HG02973 (cell line): ENCODE measurements at regions not wholly inside any gene's neighbourhood (a gene's known extent, or its start where the extent isn't known, plus 50 kb on each side); places are given as distances from the start of the nearest gene placed in this dataset.
"Not testable (repeated sequence)": the region's sequence is repeated elsewhere in the genome, so short reads cannot be mapped to it uniquely, and the experiment has no call there.

ENCODE experiments used
- ATAC-seq: cut with Tn5 transposase; IDR thresholded peaks from one replicate; pipeline ENCODE4 v1.9.1; 2021; ENCODE audit warnings: moderate library complexity; ENCODE audit not compliant: unreplicated experiment

GRCh38 chr2:155913356-155913755, 419.2 kb downstream of the NR4A2 start:
- no peak for ATAC-seq

DNA sequence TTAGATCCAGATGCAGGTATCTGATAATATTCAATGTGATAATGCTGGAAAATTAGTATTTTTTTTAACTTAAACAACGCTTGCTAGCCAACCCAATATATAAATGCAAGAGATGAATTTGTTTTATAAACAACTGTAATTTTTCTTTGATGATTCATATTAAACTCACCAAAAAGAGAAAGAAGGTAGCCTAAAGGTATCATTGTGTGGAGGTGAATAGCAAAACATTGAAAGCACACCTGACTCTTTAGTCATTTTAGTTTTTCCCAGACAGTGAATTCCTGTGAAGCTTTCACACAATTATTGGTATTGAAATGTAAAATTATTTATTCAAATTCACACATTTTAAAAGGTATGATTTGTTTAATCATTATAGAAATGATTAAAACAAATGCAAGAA, 424.0 kb downstream of the NR4A2 start:
- no peak for ATAC-seq

DNA sequence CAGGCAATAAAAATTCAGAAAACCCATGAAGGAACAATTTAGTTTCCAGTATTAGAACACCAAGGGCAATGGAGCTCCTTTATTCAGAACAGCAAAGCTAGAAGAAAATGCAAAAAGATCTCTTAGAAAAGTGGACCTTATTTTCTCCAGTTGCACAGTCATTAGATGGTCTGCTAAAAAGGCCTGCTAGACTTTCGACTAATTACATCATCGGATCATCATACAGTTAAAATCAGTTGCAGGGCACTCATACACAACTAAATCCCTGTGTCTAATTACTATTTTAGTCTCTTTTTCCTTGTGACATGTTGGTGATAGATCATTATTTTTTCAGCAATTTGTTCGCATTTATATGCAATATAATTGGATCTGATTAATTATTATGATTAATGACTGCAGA, 425.3 kb downstream of the NR4A2 start:
- no peak for ATAC-seq

DNA sequence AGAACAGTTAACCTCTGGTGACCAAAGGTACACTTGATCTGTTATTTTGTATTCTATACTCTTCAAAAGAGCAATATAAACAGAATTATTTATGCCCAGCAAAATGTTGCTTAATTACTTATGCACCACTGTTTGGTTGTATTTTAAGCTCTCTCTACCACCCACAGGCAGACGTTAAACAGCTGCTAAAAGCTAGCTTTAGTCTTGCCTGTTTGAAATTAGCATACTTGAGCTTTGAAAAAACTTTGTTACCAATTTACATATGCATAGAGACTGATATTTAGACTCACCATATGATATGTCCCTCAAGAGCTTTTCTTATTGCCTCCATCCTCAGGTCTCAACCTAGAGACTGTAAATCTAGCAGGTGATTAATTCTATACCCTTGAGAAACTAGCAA, 426.9 kb downstream of the NR4A2 start:
- no peak for ATAC-seq

GRCh38 chr2:155904720-155905119, 427.8 kb downstream of the NR4A2 start:
- no peak for ATAC-seq

DNA sequence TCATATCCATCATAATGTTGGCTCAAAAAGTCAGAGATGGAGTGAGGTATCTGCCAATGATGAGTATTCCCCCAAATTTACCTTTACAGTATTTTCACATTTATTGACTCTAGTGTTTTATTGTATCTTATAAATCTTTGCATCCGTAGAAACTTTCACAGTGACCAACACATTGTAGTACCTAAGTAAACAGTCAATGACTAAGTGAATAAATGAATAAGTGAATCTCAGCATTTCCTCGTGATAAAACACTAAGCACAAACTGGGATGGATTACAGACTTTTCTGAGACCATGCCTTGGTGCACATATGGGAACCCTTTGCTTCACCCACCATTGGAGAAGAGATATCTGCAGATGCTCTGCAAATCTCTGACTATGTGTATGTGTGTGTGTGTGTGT, 429.9 kb downstream of the NR4A2 start:
- ATAC-seq: no peak

- no peak for ATAC-seq
Observed at GRCh38 chr2:155895016-155895415, 437.5 kb downstream of the NR4A2 start.

DNA sequence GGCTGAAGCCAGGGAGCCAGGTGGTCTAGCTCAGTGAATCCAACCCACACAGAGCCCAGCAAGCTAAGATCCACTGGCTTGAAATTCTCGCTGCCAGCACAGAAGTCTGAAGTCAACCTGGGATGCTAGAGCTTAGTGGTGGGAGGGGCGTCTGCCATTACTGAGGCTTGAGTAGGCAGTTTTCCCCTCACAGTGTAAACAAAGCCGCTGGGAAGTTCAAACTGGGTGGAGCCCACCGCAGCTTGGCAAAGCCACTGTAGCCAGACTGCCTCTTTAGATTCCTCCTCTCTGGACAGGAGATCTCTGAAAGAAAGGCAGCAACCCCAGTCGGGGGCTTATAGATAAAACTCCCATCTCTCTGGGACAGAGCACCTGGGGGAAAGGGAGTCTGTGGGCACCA, 452.1 kb downstream of the NR4A2 start:
- not testable (repeated sequence) for ATAC-seq

GRCh38 chr2:155879900-155880299, 452.6 kb downstream of the NR4A2 start:
- not testable (repeated sequence) for ATAC-seq

GRCh38 chr2:155872396-155872795, 460.1 kb downstream of the NR4A2 start:
- no peak for ATAC-seq

DNA sequence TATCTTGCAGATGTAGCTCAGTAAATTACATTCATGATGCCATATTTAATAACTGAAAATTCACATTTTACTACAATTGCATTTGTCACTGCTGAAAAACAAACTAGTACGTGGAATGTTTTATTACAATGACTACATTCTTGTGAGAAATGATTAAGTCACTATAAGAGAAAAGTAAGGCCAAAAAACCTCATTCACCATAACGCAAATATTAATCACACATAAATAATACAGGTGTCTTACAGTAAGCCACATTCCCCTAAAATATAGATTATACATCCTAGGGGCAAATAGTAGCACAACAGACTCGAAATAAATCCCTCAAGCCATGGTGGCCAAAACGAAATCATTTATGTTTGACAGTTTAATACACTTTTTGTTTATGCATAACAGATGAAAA, 460.6 kb downstream of the NR4A2 start:
- ATAC-seq: no peak

DNA sequence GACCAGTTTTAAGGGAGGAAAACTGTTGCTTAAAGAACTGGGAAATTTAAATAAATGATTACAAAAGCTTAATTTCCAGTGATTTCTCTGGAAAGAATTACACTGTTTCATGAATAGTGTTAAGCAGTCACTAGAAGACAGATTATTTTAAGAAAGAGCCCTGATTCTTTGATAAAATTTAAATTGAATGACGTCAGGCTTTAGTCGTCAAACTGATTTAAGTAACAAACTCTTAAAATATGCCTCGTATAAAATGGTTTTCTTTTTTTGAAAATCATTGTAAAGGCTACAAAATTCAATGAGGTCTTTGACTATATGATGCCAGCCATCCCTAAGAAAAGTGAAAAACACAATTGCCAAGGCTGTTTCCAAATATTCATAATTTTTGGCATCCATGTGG, 465.0 kb downstream of the NR4A2 start:
- ATAC-seq: no peak

- ATAC-seq: no peak
Observed at GRCh38 chr2:155866477-155866876, 466.0 kb downstream of the NR4A2 start.

DNA sequence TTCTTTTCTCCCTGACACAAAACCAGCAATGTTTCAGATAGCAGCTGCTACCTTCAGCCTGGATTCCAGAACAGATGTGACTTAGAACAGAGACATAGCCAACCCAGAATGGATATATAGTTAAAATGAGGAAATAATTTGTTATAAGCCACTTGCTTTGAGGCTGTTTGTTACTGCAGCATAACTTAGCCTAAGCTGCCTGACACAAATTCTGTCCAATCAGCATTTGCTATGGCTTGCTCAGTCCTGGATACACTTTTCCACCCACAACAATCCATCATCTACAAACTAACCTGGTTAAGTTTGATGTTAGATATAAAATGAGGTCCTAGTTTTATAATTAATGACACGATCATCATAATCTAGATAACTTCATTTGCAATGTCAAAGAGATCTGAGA, 480.4 kb downstream of the NR4A2 start:
- no peak for ATAC-seq

DNA sequence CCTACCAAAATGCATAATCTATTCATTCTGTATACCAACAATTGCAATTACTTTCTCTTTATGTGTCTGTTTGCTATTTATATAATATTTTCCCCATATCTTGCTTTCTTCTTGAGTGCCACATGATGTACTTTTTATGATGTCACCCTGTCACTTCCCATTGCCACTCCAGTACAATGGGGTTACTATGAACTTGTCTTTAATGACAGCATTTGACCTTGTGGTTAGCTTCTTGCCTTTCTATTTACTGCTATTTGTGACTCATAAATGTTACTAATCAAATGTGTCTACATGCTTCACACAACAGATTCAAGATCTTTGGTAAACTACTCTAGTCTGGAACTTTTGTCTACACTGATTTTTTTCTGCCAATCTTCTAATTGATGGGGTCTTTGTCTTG, 486.3 kb downstream of the NR4A2 start:
- ATAC-seq: no peak

- ATAC-seq: no peak
Observed at GRCh38 chr2:155844461-155844860, 488.1 kb downstream of the NR4A2 start.

DNA sequence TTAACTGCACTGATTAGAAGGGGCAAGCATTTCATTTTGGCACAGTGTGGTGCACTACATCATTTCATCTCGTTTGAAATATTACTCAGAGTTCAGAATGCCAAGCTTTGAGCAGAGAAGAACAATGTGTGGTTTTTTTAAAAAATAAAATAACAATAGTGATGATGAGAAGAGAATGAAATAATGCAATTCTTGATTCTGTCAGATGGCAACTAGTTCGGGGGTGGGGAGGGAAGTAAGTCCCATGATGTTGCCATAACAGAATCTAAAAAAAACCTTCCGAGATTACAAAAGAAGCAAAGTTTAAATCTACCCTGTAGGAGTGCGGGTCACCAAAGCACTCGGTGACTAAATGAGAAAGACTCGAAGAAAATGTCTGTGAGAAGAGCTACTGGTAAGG, 490.4 kb downstream of the NR4A2 start:
- no peak for ATAC-seq

DNA sequence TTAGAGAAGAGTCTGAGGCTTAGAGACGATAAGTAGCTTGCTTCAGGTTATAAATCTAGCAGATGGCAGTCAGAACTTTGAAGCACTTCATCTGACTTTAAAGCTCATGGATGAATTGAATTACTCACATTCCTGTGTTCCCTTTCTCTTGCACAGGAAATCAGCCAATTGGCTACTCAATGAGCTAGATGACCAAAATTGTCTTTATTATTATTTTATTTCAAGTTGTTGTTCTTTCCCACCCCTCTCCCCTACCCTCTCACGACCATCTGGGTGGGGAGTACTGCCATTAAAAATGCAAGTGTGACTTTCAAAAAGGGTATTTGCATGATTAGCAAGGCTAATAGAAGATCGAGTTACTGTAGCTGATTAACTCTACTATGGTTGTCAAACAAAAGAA, 491.1 kb downstream of the NR4A2 start:
- no peak for ATAC-seq

DNA sequence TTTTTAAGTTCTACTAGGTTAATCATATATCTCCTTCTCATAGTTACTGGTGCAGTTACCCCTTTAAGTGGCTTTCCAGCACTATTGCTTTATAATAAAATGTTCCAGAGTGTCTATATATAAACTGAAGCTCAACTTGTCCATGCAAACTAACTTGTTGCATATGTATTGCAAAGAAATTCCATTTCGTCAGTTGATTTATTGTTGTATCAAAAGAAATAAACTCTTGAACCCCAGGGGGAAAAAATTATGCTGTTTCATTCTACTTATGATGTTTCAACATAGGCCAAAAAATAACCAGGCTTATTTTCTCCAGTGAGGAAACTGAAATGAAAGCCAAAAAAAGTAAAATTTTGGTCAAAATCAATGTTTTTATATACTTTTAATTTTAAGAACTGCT, 491.9 kb downstream of the NR4A2 start:
- no peak for ATAC-seq

GRCh38 chr2:155839991-155840390, 492.5 kb downstream of the NR4A2 start:
- ATAC-seq: no peak

DNA sequence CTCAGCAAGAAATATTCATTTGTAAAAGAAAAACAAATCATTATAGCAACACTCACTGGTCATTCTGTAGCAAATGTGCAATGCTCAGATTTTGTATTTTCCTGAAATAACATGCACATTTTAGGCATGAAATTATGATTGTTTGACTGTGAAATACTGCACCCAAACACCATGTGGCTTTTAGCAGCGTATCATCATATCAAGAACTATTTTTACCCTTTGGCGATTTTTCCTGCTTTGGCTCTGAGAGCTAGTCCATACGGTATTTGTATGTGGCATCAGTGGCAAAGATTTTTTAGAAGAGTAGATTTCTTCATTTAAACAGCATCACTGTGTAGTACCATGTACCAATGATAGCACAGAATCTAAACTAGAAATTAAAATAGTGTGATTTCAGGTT, 493.1 kb downstream of the NR4A2 start:
- ATAC-seq: no peak

DNA sequence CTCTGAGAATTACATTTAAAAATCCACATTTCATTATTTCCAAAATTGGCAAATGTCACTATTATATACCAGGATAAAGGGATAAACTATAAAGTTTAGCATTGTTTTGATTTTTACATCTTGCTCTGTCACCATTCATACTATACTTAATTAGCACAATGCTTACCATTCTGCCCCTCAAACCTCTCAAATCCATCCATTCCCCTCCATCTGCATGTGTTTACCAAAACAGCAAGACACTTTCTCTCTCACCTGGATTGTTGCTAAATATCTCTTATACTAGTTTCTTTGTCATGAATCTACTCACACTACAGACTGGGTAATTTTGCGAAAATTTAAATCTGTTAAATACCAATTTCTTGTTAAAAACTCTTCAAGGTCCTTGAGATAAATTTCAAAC, 496.1 kb downstream of the NR4A2 start:
- ATAC-seq: no peak

- ATAC-seq: no peak
Observed at GRCh38 chr2:155830817-155831579, 501.5 kb downstream of the NR4A2 start.
